HCT116 (cell line): ENCODE measurements at regions not wholly inside any gene's neighbourhood (a gene's known extent, or its start where the extent isn't known, plus 50 kb on each side); places are given as distances from the start of the nearest gene placed in this dataset.

Experiments used
- ATAC-seq: fragments of 200-7000 bp; cut with Tn5 transposase; 2 replicates; pipeline ENCODE4 v1.9.1; 2020; ENCODE audit warnings: mild to moderate bottlenecking, moderate library complexity
- BruUV-seq: library from RNA; stranded (reverse); fragments of 400-500 nt; replicated peaks from 2 replicates; lab custom pipeline; 2021; lab: Mats Ljungman, UMichigan
- CTCF ChIA-PET: fragments of 300-600 bp; sonication (Branson Sonifier 250); formaldehyde crosslinking; loops from one replicate; lab custom pipeline; 2021; ENCODE audit warnings: antibody characterized with exemption; lab: Charles Lee
- POLR2A ChIA-PET: fragments of 300-600, 350-600 bp; sonication (Branson Sonifier 250); formaldehyde crosslinking; loops from one replicate; lab custom pipeline; 2021; ENCODE audit warnings: antibody characterized with exemption; lab: Charles Lee
- RAD21 ChIA-PET, 2 experiments: fragments of 300-600 bp; sonication (Branson Sonifier 250); formaldehyde crosslinking; loops; one replicate each; lab custom pipeline; 2023; ENCODE audit warnings: low total read pairs in 2 of 2; ENCODE audit not compliant: uncharacterized antibody in 2 of 2, unreplicated experiment in 2 of 2, low non-redundant PET in 1 of 2; lab: Charles Lee
- DNase-seq: peaks from one replicate; pipeline ENCODE4 v3.0.0-alpha.2; 2010; ENCODE audit warnings: low read depth, low spot score
- H2AFZ ChIP-seq: fragments of 200-600 bp; shearing (Covaris generic), sonication (generic); 2 replicates; pipeline ENCODE4 v1.6.1; 2017; ENCODE audit warnings: low read depth, mixed run types, mixed read lengths, antibody characterized with exemption, low read length; ENCODE audit not compliant: poor library complexity, severe bottlenecking
- H3K27ac ChIP-seq: 2 replicates; pipeline ENCODE4 v1.5.1; 2012; ENCODE audit warnings: low read depth, low read length
- H3K27me3 ChIP-seq: fragments of 200-600 bp; sonication (generic); 2 replicates; pipeline ENCODE4 v1.6.1; 2016; ENCODE audit warnings: mixed run types, low read length, mixed read lengths; ENCODE audit not compliant: insufficient read depth
- H3K36me3 ChIP-seq, 2 experiments: fragments of 200-500 bp in 1 of 2; fragments of 200-600 bp in 1 of 2; sonication (Bioruptor generic) in 1 of 2; sonication (generic) in 1 of 2; 2 replicates each; pipeline versions ENCODE4 v1.5.1 to v1.6.1; 2014 to 2016; ENCODE audit warnings: low read length in 2 of 2, inconsistent platforms in 1 of 2, mixed read lengths in 1 of 2, mixed run types in 1 of 2; ENCODE audit not compliant: insufficient read depth in 2 of 2, control insufficient read depth in 1 of 2
- H3K4me1 ChIP-seq, 2 experiments: fragments of 200-600 bp in 1 of 2; sonication (generic) in 1 of 2; 2 replicates each; pipeline versions ENCODE4 v1.5.1 to v1.6.1; 2012 to 2017; ENCODE audit warnings: low read length in 2 of 2, inconsistent platforms in 1 of 2, mild to moderate bottlenecking in 1 of 2, mixed read lengths in 1 of 2, mixed run types in 1 of 2, moderate library complexity in 1 of 2; ENCODE audit not compliant: insufficient read depth in 2 of 2, control insufficient read depth in 1 of 2
- H3K4me2 ChIP-seq: fragments of 200-600 bp; sonication (generic); 2 replicates; pipeline ENCODE4 v1.6.1; 2017; ENCODE audit warnings: mixed run types, low read length, mixed read lengths
- H3K4me3 ChIP-seq, 2 experiments: fragments of 200-600 bp in 1 of 2; sonication (generic) in 1 of 2; replicated peaks in 1 of 2; 2 replicates each; pipeline ENCODE4 v1.5.1; 2011 to 2016; ENCODE audit warnings: low read length in 2 of 2, control low read depth in 1 of 2, low read depth in 1 of 2, mild to moderate bottlenecking in 1 of 2, mixed read lengths in 1 of 2, mixed run types in 1 of 2
- H3K79me2 ChIP-seq: fragments of 200-600 bp; sonication (generic); 2 replicates; pipeline ENCODE4 v1.6.1; 2017; ENCODE audit warnings: mild to moderate bottlenecking, mixed run types, low read length, moderate library complexity, mixed read lengths; ENCODE audit not compliant: insufficient read depth
- H3K9ac ChIP-seq: fragments of 200-600 bp; sonication (generic); 2 replicates; pipeline ENCODE4 v1.6.1; 2016; ENCODE audit warnings: low read length, mixed read lengths
- H3K9me2 ChIP-seq: fragments of 200-600 bp; sonication (generic), shearing (Covaris generic); 2 replicates; pipeline ENCODE4 v1.6.1; 2017; ENCODE audit warnings: mixed run types, mild to moderate bottlenecking, moderate library complexity; ENCODE audit not compliant: insufficient read depth
- H3K9me3 ChIP-seq, 2 experiments: fragments of 200-500 bp in 1 of 2; fragments of 200-600 bp in 1 of 2; sonication (Bioruptor generic) in 1 of 2; sonication (generic) in 1 of 2; 2 replicates each; pipeline ENCODE4 v1.6.1; 2014 to 2017; ENCODE audit warnings: low read length in 2 of 2, mixed read lengths in 2 of 2, inconsistent platforms in 1 of 2, low read depth in 1 of 2, mild to moderate bottlenecking in 1 of 2, mixed run types in 1 of 2, moderate library complexity in 1 of 2; ENCODE audit not compliant: control insufficient read depth in 1 of 2, insufficient read depth in 1 of 2
- H4K20me1 ChIP-seq: fragments of 200-600 bp; sonication (generic), shearing (Covaris generic); 2 replicates; pipeline ENCODE4 v1.6.1; 2017; ENCODE audit warnings: mixed run types, mild to moderate bottlenecking, moderate library complexity; ENCODE audit not compliant: insufficient read depth
- CBX3 ChIP-seq: IDR thresholded peaks from 2 replicates; pipeline ENCODE4 v1.6.1; 2012; ENCODE audit warnings: low read depth
- CEBPB ChIP-seq: IDR thresholded peaks from 2 replicates; pipeline ENCODE4 v1.6.1; 2012; ENCODE audit warnings: low read depth
- EGR1 ChIP-seq: IDR thresholded peaks from 2 replicates; pipeline ENCODE4 v1.6.1; 2012; ENCODE audit warnings: low read depth
- EZH2 ChIP-seq: fragments of 200-600 bp; sonication (generic); IDR thresholded peaks from 2 replicates; pipeline ENCODE4 v1.6.1; 2017; ENCODE audit warnings: antibody characterized with exemption, mixed run types
- FOSL1 ChIP-seq: IDR thresholded peaks from 2 replicates; pipeline ENCODE4 v1.6.1; 2012; ENCODE audit warnings: low read depth
- JUND ChIP-seq: IDR thresholded peaks from 2 replicates; pipeline ENCODE4 v1.6.1; 2012
- POLR2A ChIP-seq: IDR thresholded peaks from 2 replicates; pipeline ENCODE4 v1.7.0; 2011; ENCODE audit warnings: borderline replicate concordance; ENCODE audit not compliant: insufficient read depth, insufficient read length; ENCODE audit errors: extremely low read depth
- RAD21 ChIP-seq: IDR thresholded peaks from 2 replicates; pipeline ENCODE4 v1.6.1; 2012; ENCODE audit warnings: low read depth, mild to moderate bottlenecking
- SIN3A ChIP-seq: IDR thresholded peaks from 2 replicates; pipeline ENCODE4 v1.6.1; 2012; ENCODE audit warnings: low read depth
- SP1 ChIP-seq: IDR thresholded peaks from 2 replicates; pipeline ENCODE4 v1.6.1; 2012; ENCODE audit warnings: low read depth
- SRF ChIP-seq: IDR thresholded peaks from 2 replicates; pipeline ENCODE4 v1.6.1; 2012; ENCODE audit warnings: low read depth
- TCF7L2 ChIP-seq: IDR thresholded peaks from 2 replicates; pipeline ENCODE4 v1.7.0; 2011; ENCODE audit warnings: borderline replicate concordance, inconsistent platforms; ENCODE audit not compliant: insufficient read depth, insufficient read length; ENCODE audit errors: extremely low read depth
- YY1 ChIP-seq: IDR thresholded peaks from 2 replicates; pipeline ENCODE4 v1.6.1; 2011; ENCODE audit warnings: low read length, low read depth, moderate library complexity, mild to moderate bottlenecking; ENCODE audit not compliant: insufficient replicate concordance; ENCODE audit errors: extremely low read depth
- ZFX ChIP-seq: fragments of 450-650 bp; IDR thresholded peaks from 2 replicates; pipeline ENCODE4 v1.6.1; 2017
- intact Hi-C: fragments of 100-400 bp; cut with micrococcal nuclease; formaldehyde crosslinking; loops from 2 replicates; pipeline ENCODE4 v1.10.0; 2022
- TF ChIP-seq, protein P1 (sequence below): IDR thresholded peaks from 2 replicates; pipeline ENCODE4 v1.6.1; 2012
- TF ChIP-seq, protein P2 (sequence below): IDR thresholded peaks from 2 replicates; pipeline ENCODE4 v1.6.1; 2011; ENCODE audit warnings: mild to moderate bottlenecking, low read length, moderate library complexity; ENCODE audit not compliant: insufficient replicate concordance; ENCODE audit errors: extremely low read depth

DNA sequence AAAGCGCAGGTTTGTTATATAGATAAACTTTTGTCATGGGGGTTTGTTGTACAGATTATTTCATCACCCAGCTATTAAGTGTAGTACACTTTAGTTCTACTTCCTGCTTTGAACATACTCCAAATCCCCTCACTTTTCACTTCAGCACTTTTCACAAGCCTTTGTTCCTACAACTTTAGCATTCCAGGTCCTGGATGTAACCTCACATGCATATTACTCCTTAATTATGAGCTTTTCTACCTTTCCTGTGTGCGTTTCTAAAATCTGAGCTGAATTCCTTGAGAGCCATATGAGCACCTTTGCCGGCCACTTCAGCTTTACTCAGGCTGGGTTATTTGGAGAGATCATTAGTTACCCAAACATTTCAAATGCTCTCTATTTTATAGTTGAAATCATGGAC lies 179.2 kb upstream of the TNFAIP3 start:
- ChIA-PET CTCF (no interaction called here), RAD21 (no interaction called here), POLR2A (no interaction called here)
- Histone ChIP-seq H3K9me3 (no peaks in the 10 kb centered on the region), H3K9me2 (no peaks in the 10 kb centered on the region), H4K20me1 (no peaks in the 10 kb centered on the region), H3K36me3 (no peaks in the 10 kb centered on the region), H3K4me1 (no peaks in the 10 kb centered on the region; a peak in 1 of 4 replicates), H3K79me2 (no peaks in the 10 kb centered on the region), H3K9ac (no peak overlapping the region), H3K27ac (no peak overlapping the region), H3K27me3 (no peaks in the 10 kb centered on the region), H2AFZ (no peak overlapping the region), H3K4me3 (no peak overlapping the region), H3K4me2 (no peak overlapping the region)
- DNase-seq, result no peak
- no TSS peak for BruUV-seq
- ATAC-seq, result no peak
- intact Hi-C loops, result no loop called here
- no peak for TF ChIP-seq CBX3
- no peak for TF ChIP-seq TCF7L2
- TF ChIP-seq FOSL1, result no peak
- no peak for TF ChIP-seq SIN3A
- no peak for TF ChIP-seq SP1
- TF ChIP-seq POLR2A, result no peak
- no peak for TF ChIP-seq JUND
- TF ChIP-seq, protein P1, sequence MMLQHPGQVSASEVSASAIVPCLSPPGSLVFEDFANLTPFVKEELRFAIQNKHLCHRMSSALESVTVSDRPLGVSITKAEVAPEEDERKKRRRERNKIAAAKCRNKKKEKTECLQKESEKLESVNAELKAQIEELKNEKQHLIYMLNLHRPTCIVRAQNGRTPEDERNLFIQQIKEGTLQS, result no peak
- no peak for TF ChIP-seq EGR1
- TF ChIP-seq SRF, result no peak
- TF ChIP-seq, all 23 proteins: peak for 0

DNA sequence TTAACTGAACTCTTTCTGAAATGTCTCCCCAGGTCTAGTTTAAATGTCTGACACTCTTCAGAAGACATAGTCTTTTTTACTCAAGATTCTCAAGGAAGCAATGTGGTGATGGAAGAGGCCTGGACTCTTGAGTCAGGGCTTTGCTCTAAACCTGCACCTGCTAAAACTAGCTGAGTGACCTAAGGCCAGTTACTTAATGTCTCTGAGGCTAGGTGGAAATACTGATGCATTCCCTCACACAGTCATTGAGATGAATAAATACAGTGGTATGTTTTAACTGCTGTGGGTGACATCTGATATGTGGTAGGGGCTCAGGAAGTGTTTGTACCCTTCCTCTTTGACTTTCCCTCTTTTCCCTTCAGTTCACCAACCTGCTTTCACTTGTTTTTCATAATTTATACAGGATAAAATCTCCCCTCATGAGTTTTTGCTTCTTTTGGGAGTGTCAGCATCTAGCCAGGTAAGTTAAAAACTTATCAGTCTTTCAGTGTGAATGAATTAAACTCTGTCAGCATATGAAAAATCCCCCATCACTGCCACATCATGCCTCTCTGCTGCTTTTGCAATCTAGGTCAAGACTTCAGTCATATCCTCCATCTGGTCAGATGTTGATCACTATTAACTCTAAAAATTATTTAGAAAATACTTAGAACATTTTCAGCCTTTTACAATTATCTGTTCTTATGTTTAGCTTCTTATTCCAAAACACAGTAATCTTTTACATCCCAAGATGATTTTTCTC lies 178.7 kb upstream of the TNFAIP3 start:
- RAD21 ChIA-PET, result no interaction called here
- ATAC-seq (no peak), DNase-seq (no peak)
- H3K9ac ChIP-seq, result no peak overlapping the region
- no peak overlapping the region for H3K27ac ChIP-seq
- no peaks in the 10 kb centered on the region for H3K9me3 ChIP-seq
- H3K4me2 ChIP-seq, result no peak overlapping the region
- CTCF ChIA-PET, result no interaction called here
- H4K20me1 ChIP-seq, result no peaks in the 10 kb centered on the region
- no TSS peak for BruUV-seq
- peaks cover 0 to 3% of the 10 kb centered on the region in 2 experiments; a peak in 1 of 4 replicates for H3K4me1 ChIP-seq
- no peaks in the 10 kb centered on the region for H3K36me3 ChIP-seq
- no peak overlapping the region for H3K4me3 ChIP-seq
- TF ChIP-seq CEBPB (no peak), EZH2 (no peak), YY1 (no peak), SRF (no peak), ZFX (no peak), POLR2A (no peak), RAD21 (no peak)
- TF ChIP-seq, protein P2, sequence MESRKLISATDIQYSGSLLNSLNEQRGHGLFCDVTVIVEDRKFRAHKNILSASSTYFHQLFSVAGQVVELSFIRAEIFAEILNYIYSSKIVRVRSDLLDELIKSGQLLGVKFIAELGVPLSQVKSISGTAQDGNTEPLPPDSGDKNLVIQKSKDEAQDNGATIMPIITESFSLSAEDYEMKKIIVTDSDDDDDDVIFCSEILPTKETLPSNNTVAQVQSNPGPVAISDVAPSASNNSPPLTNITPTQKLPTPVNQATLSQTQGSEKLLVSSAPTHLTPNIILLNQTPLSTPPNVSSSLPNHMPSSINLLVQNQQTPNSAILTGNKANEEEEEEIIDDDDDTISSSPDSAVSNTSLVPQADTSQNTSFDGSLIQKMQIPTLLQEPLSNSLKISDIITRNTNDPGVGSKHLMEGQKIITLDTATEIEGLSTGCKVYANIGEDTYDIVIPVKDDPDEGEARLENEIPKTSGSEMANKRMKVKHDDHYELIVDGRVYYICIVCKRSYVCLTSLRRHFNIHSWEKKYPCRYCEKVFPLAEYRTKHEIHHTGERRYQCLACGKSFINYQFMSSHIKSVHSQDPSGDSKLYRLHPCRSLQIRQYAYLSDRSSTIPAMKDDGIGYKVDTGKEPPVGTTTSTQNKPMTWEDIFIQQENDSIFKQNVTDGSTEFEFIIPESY, result no peak
- TF ChIP-seq, protein P1, result no peak
- H2AFZ ChIP-seq, result no peak overlapping the region
- no peaks in the 10 kb centered on the region for H3K9me2 ChIP-seq
- intact Hi-C loops, result no loop called here
- H3K79me2 ChIP-seq, result no peaks in the 10 kb centered on the region
- POLR2A ChIA-PET, result no interaction called here
- no peaks in the 10 kb centered on the region for H3K27me3 ChIP-seq
